PFSK-1 (cell line): ENCODE measurements at regions not wholly inside any gene's neighbourhood (a gene's known extent, or its start where the extent isn't known, plus 50 kb on each side); places are given as distances from the start of the nearest gene placed in this dataset.

Experiments
- FOXP2 ChIP-seq: optimal IDR thresholded peaks from 2 replicates; pipeline ENCODE3; 2011; ENCODE audit warnings: borderline replicate concordance, control low read depth, inconsistent platforms; ENCODE audit not compliant: insufficient read depth; ENCODE audit errors: extremely low read length, extremely low read depth
- POLR2AphosphoS5 ChIP-seq: IDR thresholded peaks from 2 replicates; pipeline ENCODE4 v1.6.1; 2012; ENCODE audit warnings: low read depth, mild to moderate bottlenecking, control low read depth, low read length, moderate library complexity
- SIN3A ChIP-seq: IDR thresholded peaks from 2 replicates; pipeline ENCODE4 v1.6.1; 2012; ENCODE audit warnings: mild to moderate bottlenecking, low read length, moderate library complexity, borderline replicate concordance; ENCODE audit not compliant: insufficient read depth
- TAF1 ChIP-seq: IDR thresholded peaks from 2 replicates; pipeline ENCODE4 v1.6.1; 2012; ENCODE audit warnings: low read length, control low read depth, borderline replicate concordance; ENCODE audit not compliant: insufficient read depth
- TF ChIP-seq, protein P1 (sequence below), 2 experiments: IDR thresholded peaks; 2 replicates each; pipeline versions ENCODE4 v1.6.1 to v1.8.0; 2011 to 2012; ENCODE audit warnings: low read depth in 2 of 2, low read length in 2 of 2, control low read depth in 1 of 2, inconsistent platforms in 1 of 2, mild to moderate bottlenecking in 1 of 2, moderate library complexity in 1 of 2; ENCODE audit not compliant: insufficient read depth in 1 of 2

DNA sequence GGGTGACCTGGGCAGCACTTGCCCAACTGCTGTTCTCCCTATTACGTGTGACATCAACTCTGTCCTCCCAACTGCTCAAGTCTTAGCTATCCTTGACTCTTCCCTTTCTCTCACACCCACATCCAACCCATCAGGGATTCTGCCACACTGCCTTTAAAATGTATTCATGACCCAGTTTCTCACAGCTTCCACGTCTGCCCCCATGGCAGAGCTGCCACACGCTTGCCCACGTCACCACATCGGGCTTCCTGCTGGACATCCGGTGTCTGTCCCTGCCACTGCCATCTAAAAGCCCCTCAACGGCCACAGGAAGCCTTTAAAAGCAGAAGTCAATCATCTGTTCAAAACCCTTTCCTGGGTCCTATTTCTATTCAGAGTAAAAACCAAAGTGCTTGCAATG lies 233.1 kb upstream of the POU3F3 start:
- TF ChIP-seq POLR2AphosphoS5 = no peak
- TF ChIP-seq, protein P1, sequence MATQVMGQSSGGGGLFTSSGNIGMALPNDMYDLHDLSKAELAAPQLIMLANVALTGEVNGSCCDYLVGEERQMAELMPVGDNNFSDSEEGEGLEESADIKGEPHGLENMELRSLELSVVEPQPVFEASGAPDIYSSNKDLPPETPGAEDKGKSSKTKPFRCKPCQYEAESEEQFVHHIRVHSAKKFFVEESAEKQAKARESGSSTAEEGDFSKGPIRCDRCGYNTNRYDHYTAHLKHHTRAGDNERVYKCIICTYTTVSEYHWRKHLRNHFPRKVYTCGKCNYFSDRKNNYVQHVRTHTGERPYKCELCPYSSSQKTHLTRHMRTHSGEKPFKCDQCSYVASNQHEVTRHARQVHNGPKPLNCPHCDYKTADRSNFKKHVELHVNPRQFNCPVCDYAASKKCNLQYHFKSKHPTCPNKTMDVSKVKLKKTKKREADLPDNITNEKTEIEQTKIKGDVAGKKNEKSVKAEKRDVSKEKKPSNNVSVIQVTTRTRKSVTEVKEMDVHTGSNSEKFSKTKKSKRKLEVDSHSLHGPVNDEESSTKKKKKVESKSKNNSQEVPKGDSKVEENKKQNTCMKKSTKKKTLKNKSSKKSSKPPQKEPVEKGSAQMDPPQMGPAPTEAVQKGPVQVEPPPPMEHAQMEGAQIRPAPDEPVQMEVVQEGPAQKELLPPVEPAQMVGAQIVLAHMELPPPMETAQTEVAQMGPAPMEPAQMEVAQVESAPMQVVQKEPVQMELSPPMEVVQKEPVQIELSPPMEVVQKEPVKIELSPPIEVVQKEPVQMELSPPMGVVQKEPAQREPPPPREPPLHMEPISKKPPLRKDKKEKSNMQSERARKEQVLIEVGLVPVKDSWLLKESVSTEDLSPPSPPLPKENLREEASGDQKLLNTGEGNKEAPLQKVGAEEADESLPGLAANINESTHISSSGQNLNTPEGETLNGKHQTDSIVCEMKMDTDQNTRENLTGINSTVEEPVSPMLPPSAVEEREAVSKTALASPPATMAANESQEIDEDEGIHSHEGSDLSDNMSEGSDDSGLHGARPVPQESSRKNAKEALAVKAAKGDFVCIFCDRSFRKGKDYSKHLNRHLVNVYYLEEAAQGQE (IDR thresholded peaks at IDR 0.05; ENCODE audit: insufficient read depth in 1 of 2, low read depth in 2 of 2, low read length in 2 of 2) = no peak
- TF ChIP-seq TAF1 = no peak
- no peak for TF ChIP-seq SIN3A
- TF ChIP-seq FOXP2 = no peak
